NB4 (cell line): ENCODE measurements at regions not wholly inside any gene's neighbourhood (a gene's known extent, or its start where the extent isn't known, plus 50 kb on each side); places are given as distances from the start of the nearest gene placed in this dataset.
"Not testable (repeated sequence)": the region's sequence is repeated elsewhere in the genome, so short reads cannot be mapped to it uniquely, and the experiment has no call there.

Experiments
- CTCF ChIP-seq: IDR thresholded peaks from one replicate; pipeline ENCODE4 v1.5.1; 2012; ENCODE audit warnings: low read depth, low read length
- MAX ChIP-seq: IDR thresholded peaks from 2 replicates; pipeline ENCODE4 v1.6.1; 2011; ENCODE audit warnings: low read depth, low read length
- MYC ChIP-seq: IDR thresholded peaks from 2 replicates; pipeline ENCODE4 v1.6.1; 2011; ENCODE audit warnings: low read depth, low read length
- POLR2A ChIP-seq: IDR thresholded peaks from 2 replicates; pipeline ENCODE4 v1.6.1; 2011; ENCODE audit warnings: mild to moderate bottlenecking; ENCODE audit not compliant: insufficient read length; ENCODE audit errors: extremely low read depth

GRCh38 chr16:22662958-22663357 is 151.0 kb upstream of the HS3ST2 start:
- TF ChIP-seq POLR2A, CTCF, MAX, MYC: not testable (repeated sequence)
